HG03571 (cell line): ENCODE measurements at regions not wholly inside any gene's neighbourhood (a gene's known extent, or its start where the extent isn't known, plus 50 kb on each side); places are given as distances from the start of the nearest gene placed in this dataset.
"Not testable (repeated sequence)": the region's sequence is repeated elsewhere in the genome, so short reads cannot be mapped to it uniquely, and the experiment has no call there.

Experiments
- ATAC-seq: cut with Tn5 transposase; IDR thresholded peaks from one replicate; pipeline ENCODE4 v1.9.1; 2021; ENCODE audit not compliant: unreplicated experiment

DNA sequence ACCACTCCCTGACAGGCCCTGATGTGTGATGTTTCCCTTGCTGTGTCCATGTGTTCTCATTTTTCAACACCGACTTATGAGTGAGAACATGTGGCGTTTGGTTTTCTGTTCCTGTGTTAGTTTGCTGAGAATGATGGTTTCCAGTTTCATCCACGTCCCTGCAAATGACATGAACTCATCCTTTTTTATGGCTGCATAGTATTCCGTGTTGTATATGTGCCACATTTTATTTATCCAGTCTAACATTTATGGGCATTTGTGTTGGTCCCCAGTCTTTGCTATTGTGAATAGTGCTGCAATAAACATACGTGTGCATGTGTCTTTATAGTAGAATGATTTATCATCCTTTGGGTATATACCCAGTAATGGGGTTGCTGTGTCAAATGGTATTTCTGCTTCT, 830.3 kb upstream of the ADGRB3 start:
- not testable (repeated sequence) for ATAC-seq

GRCh38 chr6:67802771-67803170, 832.3 kb upstream of the ADGRB3 start:
- no peak for ATAC-seq

DNA sequence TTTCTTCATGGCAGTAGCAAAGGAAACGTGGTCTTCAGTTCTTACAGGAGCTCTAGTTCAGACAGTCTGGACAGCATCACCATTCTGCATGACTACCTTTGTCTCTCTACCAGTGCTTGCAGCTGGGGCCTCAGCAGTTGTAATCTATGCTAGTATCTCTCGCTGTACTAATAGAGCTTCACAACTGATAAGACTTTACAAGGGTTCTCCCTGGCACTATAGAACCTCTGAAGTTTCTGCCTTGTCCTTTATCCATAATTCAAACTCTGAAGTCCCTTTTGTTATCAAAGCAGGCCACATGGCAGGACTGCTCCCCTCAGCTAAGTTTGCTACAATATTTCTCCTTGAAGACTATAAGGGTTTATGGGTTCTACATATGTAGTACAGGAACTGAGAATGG, 842.1 kb upstream of the ADGRB3 start:
- no peak for ATAC-seq

DNA sequence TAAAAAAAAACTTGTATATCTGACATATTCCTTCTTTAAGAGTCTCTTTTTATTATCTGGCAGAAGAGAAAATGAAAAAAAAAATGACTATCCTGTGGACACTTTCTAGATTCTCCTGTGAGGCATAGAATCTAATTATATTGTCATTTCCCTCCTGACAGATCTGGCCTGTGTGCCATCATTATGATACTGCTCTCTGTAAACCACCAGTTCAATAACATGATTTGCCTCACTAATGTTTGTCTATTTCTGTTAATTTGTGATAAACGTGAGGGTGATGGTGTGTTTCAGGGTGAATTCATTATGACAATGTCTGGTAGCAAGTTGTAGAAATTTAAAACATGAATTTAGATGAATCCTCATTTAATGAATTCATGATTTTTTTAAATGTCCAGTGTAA, 844.5 kb upstream of the ADGRB3 start:
- ATAC-seq = no peak

DNA sequence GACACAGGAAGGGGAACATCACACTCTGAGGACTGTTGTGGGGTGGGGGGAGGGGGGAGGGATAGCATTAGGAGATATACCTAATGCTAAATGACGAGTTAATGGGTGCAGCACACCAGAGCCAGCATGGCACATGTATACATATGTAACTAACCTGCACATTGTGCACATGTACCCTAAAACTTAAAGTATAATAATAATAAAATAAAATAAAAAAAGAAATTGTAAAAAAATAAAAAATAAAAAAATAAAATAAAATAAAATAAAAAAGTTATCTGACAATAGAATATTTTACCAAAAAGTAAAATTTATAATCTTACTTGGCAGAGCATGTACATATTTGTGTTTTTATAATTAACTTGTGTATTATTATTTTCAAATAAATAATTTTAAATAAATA, 848.0 kb upstream of the ADGRB3 start:
- ATAC-seq = not testable (repeated sequence)

DNA sequence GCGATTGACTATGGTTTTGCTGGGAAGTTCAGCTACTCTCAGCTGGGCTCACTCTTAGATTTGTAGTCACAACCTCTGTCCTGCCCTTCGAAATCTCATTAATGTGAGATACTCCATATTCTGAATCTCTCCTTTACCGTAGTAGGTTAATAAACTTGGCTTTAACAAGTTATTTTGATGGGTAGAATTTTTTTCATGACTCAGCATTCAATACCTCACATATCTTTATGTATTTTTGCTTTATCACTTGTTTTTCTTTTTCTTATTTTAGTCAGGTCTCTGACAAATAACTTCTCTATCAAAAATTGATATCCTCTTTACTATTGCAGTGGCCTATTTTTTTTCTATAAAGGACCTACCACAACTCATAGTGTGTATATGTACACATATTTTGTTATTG, 855.2 kb upstream of the ADGRB3 start:
- no peak for ATAC-seq

DNA sequence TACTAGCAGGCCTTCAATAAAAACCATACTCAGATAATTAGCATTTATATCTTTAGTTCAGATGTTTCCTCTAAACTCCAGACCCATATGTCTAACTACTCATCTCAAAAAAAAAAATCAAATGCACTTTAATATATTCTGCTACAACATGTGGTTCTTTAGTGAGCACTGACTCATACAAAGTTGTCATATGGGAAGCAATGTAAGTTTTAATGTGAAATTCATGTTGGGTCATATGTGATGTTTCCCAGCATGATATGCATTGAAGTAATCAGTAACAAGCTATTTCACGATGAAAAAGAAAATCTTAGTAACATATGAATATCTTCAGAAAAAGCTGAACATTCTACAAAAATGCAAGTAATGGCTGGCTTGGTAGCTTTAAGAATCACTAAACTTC, 859.7 kb upstream of the ADGRB3 start:
- no peak for ATAC-seq

DNA sequence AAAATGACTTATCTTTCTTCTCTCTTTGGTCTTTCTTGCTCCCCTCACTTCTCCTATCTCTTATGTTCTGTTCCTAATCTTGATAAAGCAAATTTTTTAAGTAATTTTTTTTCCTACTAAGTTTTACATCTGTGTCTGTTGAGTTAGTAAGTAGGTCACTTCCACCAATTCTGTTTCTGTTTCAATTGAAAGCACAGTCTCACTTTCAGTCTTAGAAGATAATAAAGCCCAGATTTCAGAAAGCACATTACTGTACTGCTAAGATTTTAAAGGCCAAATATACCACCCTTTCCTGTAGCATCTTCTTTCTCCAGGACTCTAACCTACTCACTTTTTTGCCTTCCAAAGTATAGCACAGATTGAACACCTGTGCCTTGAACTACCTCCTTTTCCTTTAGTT, 866.1 kb upstream of the ADGRB3 start:
- ATAC-seq = no peak

GRCh38 chr6:67767046-67767822, 867.8 kb upstream of the ADGRB3 start:
- ATAC-seq = not testable (repeated sequence)

GRCh38 chr6:67766057-67766456, 869.0 kb upstream of the ADGRB3 start:
- ATAC-seq = no peak

GRCh38 chr6:67759001-67759400, 876.1 kb upstream of the ADGRB3 start:
- ATAC-seq = no peak

DNA sequence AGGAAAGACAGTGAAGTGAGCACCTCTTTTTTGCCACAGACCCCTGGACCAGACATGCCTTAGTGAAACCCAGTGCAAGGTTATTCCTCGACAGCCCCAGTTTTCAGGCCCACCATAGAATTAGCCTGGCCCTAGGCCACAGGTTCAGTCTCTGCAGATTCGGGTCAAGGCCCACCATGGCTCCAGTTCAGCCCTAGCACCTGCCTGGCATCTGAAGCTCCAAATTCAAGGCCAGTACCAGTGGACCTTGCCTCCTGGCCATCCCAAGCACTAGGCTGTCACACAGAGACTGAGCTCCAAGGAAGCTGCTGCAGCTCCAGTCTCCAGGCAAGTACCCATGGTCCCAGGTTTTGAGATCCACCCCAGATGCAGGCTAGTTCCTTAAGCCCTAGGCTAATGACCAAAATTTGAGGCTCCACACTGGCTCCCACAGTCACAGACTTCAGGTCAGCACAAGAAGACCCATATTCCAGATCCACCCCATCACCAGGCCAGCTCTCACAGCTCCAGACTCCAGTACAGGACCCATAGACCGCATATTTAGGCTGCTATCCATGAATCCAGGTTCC, 877.5 kb upstream of the ADGRB3 start:
- ATAC-seq = no peak

- no peak for ATAC-seq
Observed at GRCh38 chr6:67748521-67748920, 886.6 kb upstream of the ADGRB3 start.

- no peak for ATAC-seq
Observed at GRCh38 chr6:67736816-67737215, 898.3 kb upstream of the ADGRB3 start.

DNA sequence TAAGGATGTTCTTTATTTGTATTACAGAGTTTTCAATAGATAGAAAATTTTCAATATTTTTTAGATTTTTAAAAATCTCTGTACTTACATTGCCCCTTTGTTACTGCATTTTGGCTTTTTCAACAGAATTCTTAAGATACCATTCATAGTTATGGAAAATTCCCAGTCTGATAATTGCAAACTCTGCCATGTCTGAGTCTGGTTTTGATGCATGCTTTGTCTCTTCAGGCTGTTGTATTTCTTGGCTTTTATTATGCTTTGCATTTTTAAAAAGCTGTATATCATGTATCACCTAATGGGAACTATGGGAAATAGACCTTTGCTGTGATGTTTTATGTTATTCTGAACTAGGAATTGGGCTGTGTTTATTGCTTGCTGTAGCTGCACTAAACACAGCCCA, 898.9 kb upstream of the ADGRB3 start:
- ATAC-seq = no peak

DNA sequence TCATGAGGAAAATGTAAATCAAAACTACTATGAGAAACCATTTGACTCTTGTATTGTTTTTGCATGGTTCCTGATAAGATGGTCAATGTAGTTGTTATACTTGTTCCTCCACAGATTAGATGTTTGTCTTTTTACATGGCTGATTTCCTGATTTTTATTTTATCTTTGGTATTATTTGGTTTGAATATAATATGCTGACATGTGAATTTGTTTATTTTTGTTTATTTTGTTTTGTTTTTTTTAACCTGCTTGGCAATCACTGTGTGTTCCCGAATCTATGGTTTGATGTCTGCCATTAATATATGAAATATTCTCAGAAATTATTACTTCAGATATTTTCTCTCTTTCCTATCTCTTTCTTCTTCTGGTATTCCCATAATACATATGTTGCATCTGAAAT, 899.5 kb upstream of the ADGRB3 start:
- no peak for ATAC-seq

DNA sequence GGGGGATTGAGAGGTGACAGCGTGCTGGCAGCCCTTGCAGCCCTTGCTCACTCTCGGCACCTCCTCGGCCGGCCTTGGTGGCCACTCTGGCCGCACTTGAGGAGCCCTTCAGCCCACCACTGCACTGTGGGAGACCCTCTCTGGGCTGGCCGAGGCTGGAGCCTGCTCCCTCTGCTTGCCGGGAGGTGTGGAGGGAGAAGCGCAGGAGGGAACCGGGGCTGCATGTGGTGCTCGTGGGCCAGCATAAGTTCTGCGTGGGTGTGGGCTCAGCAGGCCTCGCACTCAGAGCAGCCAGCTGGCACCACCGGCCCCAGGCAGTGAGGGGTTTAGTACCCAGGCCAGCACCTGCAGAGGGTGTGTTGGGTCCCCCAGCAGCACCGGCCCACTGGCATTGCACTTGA, 912.2 kb upstream of the ADGRB3 start:
- no peak for ATAC-seq

DNA sequence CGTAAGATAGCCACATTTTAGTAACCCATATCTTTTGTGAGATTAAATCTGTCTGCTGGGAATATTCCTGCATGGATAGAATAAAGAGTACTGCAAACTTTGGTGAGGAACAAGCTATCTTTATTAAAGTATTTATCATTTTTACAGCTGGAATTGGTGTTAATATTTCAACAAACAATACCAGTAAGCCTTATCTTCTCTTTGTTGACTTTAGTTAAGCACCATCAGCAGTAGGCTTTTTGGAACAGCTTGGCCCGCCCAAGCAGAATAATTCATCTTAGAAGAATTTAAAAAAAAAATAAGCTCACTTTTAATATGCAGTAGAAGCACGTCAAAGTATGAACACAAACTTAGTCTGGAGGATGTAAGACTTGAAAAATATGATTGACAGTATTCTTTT, 917.8 kb upstream of the ADGRB3 start:
- no peak for ATAC-seq

GRCh38 chr6:67706388-67706787, 928.7 kb upstream of the ADGRB3 start:
- ATAC-seq = no peak

GRCh38 chr6:67698534-67698933, 936.5 kb upstream of the ADGRB3 start:
- no peak for ATAC-seq

GRCh38 chr6:67694127-67694526, 941.0 kb upstream of the ADGRB3 start:
- no peak for ATAC-seq

DNA sequence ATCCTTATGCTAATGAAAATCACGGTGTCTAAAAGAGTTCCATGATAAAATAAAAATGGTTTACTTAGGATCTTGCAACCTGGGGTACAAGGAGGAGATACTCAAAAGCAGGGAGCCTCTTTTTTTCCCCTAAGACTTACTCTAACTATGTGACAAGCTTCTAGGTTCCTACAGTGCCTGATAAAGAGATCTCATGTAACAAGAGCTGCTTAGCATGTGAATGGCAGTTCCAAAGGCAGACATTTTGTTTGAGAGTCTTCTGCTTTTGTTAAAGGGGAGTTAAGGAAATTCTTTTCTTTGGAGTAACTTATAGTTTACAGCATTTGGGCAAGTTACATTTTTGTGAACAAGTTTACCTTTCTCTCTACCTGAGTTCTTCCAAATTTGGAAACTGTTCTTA, 945.8 kb upstream of the ADGRB3 start:
- no peak for ATAC-seq

DNA sequence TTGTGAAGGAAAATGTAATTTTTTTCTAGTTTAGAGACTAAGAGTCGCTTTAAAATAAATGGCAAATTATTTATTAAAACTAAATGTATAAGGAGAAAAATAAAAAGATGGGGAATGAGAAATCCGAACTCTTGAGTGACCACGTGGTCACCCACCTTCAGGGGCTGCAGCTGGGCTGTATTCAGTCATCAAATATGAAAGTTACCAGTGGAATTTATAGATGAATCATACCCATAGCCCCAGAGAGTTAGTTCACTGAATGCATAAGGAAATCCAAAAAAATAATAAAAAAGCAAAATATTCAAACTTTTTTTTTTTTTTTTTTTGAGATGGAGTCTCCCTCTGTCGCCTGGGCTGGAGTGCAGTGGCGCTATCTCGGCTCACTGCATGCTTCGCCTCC, 947.7 kb upstream of the ADGRB3 start:
- ATAC-seq = no peak
